GM21529 (cell line): ENCODE measurements at regions not wholly inside any gene's neighbourhood (a gene's known extent, or its start where the extent isn't known, plus 50 kb on each side); places are given as distances from the start of the nearest gene placed in this dataset.

Experiments used
- ATAC-seq: cut with Tn5 transposase; IDR thresholded peaks from one replicate; pipeline ENCODE4 v1.9.1; 2021; ENCODE audit not compliant: unreplicated experiment

DNA sequence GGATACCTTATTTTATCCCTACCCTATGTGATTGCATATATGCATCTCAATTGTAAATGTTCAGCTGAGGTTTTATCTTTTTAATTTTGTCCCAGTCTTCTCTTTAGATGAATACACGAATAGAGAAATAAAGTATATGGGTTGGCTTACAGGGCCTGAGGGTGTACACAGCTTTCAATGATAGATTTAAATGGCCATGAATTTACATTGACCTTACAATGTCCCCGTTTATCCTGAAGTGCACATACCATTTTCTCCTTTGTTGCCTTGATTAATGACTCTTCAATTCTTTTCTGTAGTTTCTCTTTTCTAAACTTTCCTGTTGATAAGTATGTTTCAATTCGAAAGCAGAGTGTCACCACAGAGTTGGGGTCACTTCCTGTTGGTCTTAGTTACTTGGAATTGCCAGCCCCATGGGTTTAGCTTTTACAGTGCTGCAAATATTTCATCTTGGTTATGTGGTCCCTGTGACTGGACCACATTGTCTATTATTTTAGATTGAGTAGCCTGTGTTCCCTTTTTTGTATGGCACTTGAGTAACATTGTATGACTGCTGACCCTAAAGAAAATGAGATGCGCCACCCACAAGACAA, 1616.3 kb upstream of the ACVR2A start:
- peak; percentile 69 for ATAC-seq

DNA sequence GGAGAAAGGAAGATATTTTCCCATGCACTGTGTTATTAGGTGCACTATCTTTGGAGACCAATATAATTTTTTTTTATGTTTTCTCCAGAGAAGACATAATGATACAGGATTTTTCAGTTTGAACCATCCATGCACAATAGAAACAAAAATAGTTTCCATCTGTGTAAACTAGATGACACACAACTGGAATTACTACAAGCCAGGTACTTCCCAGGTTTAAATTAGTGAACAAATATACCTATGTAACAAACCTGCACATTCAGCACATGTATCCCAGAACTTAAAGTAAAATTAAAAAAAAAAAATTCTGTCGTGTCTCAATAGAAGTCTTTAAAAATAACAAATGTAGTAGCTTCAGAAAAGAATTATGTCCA, 1616.8 kb upstream of the ACVR2A start:
- no peak for ATAC-seq

DNA sequence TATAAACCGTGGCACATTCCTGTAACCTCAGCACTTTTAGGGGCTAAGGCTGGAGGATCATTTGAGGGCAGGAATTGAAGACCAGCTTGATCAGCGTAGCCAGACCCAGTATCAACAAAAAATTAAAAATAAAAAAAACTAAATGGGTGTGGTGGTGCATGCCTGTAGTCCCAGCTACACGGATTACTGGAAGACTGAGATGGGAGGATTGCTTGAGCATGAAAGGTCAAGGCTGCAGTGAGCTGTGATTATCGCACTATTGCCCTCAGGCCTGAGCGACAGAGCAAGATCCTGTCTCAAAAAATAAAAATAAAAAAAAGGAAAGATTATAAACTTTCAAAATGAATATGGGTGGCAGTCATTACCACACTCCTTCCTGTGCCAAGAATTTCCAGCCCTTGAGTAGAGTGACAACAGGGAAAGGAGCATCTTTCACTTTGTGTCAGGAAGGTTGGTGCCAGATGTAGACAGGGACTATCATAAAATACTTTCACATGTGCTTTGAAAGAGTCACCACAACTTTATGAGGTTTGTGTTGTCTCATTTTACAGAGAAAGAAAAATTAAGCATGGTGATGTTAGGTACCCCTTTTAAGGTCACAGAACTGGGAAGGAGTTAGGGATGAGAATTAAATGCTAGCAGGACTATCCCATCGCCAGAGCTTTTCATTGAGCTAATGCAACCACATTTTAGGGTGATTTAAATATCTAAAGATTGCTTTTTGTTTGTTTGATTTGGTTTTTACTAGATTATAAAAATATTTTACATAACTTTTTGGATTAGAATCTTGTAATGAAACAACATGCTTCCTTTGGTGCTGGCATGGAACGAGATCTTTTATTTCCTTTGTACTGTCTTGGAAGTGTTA, 1617.4 kb upstream of the ACVR2A start:
- ATAC-seq: peak; percentile 45

DNA sequence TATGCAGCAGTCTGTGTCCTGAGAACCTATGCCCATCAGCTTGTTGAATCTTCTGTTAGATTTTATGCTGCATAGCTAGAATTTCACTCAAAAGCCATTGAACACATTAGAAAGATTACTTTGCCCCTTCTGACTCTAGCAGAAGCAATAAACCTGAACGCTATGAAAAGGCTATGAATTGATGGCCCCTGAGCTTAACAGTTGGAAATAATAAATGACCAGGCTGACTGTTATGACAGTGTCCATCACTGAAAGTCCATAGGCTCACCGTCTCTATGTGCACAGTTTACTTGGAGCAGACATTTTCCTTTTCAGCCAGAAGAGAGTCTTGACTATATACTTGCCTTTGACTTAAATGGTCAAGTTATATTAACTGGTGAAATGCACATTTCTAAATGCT, 1618.8 kb upstream of the ACVR2A start:
- ATAC-seq: no peak

DNA sequence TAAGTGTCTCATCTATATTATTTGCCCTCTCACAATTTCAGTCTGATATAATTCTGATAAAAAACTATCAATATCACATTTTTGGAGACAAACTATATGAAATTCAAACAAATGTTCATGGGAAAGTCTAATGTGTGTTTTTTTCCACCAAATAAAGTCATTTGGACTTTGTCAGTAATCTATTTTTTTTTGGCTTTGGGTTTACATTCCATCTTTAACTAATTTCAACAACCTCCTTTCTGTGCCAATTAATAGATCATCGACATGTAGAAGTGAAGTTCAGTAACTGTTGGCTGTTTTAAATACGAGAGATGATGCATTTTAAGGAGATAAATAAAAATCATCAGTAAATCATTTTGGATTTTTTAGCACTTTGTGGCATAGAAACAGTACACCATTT, 1623.0 kb upstream of the ACVR2A start:
- no peak for ATAC-seq

DNA sequence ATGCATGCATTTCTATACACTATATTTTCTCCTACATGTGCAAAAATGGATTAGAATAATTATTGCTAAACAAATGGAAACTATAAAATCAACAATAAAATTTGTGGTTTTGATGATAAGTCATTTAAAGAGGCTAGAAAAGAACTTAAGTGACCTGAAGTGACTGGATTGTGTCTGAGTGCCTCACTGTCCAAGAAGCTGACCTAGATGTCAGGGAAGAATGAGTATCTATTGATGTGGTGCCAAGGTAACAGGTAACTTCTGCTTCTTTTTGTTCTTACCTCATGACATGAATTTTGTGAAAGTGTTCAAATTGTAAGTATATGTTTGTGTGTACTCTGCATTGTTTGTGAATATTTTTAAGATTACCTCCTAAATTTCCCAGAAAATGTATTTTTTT, 1623.9 kb upstream of the ACVR2A start:
- ATAC-seq: no peak

DNA sequence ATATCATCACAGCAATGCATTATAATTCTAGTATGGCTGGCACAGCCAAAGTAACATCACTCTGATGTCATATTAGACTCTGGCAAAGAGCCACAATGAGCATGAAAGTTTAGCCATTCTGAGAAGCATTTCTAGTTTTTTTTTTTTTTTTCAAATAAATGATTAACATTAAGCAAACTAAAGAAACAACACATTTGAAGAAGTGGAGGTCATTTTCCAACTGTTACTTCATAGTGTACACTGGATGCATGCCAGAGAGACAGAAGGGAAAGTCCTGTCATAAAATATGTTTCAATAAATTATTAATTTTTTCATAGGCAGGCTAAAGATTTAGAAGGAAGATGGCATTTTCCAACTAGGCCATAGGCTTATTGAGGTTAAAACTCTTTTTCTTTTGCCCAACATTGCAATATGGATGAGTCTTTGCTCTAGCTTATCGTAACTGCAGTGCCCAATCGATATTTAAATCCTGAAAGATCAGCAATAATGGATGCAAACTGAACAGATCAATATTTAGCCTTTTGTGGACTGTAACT, 1630.4 kb upstream of the ACVR2A start:
- no peak for ATAC-seq

DNA sequence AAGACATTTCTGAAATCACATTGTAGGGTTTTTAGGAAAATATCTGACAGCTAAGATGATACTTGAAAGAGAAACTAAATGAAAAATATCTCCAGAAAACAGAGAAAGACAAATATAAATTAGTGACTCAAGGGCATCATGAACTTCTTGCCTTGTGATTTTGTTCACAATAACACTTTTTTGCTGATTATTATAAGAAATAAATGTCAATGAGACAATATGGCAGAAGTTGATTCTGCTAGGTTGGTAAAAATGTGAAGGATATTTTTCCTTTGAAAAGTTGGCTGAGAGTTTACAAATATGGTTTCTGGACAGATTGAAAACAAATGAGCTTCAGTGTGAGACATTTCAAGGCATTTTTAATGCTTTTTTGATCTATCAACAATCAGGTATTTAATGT, 1631.2 kb upstream of the ACVR2A start:
- no peak for ATAC-seq

DNA sequence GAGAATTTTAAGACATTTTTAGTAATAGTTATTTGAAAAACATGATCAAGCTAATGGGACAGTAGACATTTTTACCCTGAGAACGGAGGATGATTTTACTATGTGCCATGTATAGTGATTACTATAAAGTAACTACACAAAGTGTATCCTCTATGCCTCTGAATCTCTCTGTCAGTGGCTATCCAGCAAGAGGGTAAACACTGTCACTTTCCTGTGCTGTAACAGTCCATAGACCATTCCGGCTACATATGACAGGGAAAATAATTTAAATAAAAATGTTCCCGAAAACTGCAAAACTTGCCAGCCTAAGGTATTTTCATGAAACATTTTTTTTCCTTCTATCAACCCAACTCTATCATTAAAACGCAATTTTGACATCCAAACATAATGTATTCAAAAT, 1632.2 kb upstream of the ACVR2A start:
- no peak for ATAC-seq

DNA sequence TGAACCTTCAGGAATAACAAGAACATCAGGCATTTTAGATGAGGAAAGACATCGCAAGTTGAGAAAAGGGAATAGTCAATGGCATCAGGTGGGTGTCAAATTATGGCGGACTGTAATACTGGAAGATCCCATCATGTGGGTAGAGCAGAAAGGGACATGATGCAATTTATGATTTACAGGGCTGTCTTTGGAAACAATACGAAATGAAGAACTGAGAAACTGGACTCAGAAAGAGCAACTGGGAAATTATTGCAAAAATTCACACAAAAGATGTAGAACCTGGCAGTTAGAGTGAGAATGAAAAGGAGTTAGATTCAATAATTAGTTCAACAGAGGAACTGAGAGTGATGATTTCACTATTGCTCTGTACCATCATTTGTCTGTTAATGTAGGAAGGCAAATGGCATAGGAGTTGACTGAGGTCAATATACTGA, 1635.0 kb upstream of the ACVR2A start:
- ATAC-seq: no peak

DNA sequence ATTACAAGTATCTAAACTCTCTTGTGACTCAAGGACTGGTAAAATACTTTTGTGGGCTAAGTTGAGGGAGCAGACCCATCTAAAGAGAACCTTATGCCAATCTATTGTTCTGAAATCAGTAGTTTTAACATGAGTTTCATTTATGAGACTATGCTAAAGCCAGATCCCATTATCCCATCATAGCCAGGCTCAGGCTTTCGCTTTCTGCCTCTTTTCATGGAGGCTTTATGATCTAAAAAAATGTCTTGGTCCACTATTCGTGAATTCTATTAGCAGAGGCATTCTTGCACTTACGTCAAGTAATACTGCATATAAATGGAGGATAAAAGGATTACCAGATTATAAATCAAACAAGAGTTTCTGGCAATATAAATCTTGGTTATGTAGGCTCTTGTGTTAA, 1636.9 kb upstream of the ACVR2A start:
- ATAC-seq: no peak

DNA sequence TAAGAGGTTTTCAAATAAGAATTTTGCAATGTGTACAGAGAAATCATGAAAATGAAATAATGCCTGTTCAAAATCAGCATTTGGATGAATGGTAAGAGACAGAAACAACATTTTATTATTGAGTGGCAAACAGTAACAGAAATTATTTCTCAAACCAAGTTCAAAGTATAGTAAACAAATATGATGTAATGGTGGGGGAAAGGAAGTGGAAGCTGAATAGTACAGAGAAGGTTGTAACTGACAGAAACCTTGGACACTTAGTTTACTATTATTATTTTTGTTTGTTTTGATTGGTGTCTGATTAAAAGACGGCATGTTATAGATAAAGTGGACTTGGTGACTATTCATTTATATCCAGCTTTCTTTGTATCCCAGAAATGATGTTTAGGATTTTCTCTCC, 1637.4 kb upstream of the ACVR2A start:
- no peak for ATAC-seq

DNA sequence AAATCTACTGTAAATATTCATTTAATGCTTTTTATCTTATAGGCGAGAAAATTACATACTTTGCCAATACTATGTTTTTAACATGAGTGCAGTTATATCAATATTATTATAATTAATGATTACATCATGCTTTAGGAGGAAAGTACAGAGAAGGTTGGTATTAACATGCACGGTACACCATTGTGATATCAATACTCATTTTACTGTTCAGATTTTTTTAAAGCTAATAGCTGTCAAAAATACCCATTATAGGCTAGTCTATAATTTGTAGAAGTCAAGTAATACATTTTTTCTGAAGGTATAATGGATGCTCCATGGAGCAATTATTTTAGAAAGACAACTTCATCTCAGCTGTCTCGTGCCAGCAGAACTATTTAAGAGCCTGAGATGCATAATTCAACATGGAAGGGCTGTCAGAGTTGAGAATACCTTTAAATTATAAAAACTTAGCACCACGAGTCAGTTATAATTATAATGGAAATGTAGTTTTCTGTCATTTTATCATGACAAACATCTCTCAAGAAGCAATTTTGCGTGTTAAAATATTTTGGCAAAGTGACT, 1641.7 kb upstream of the ACVR2A start:
- no peak for ATAC-seq

DNA sequence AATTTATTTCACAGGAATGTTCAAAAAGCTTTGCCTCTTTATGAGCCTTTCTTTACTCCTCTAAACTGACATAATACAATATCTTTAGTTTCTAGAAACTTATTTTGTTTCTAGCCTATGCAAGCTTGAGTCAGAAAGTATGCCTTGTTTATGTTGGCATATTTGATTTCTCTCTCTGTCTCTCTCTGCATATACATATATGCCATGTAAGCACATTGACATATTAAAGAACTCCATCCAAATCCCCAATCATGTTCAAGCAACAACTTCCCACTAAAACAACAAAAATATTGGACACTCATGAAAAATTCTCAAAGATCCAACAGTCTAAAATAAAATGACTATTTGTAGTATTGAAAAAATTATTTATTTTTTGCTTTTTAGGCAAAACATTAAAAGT, 1651.2 kb upstream of the ACVR2A start:
- no peak for ATAC-seq

DNA sequence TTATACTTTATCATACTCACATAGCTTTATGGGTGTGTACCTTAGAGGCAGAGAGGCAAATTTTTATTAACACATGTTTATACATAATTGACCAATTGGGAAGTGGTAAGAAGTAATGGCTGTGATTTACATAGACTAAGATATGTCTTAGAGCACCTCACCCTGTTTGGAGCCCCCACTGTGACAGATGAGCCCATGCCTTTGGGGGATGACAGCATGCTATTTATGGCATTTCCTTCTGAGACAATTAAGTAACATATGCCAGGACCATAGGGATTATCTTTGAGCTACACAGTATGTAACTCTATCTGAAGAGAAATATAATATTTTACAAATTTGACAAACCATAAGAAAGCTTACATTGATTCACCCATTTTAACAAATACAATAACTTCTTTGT, 1655.3 kb upstream of the ACVR2A start:
- ATAC-seq: no peak

DNA sequence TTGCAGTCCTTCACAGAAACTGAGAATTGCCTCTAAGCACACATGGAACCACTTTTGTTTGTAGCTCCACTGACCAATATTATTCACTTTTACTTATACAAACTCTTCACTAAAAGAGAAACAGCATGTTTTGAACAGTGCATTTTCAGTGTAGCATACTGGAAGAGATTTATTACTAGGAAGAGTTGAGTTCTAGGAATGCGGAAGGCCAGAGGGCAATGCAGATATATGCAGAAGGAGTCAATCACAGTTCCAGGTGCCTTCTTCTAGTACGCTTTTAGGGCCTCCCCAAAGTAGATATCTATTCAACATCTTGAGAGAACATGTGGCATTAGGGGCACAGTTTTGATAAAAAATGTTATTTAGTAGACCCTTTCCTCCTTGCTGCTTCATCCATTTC, 1654.0 kb upstream of the ZEB2 start:
- ATAC-seq: no peak

DNA sequence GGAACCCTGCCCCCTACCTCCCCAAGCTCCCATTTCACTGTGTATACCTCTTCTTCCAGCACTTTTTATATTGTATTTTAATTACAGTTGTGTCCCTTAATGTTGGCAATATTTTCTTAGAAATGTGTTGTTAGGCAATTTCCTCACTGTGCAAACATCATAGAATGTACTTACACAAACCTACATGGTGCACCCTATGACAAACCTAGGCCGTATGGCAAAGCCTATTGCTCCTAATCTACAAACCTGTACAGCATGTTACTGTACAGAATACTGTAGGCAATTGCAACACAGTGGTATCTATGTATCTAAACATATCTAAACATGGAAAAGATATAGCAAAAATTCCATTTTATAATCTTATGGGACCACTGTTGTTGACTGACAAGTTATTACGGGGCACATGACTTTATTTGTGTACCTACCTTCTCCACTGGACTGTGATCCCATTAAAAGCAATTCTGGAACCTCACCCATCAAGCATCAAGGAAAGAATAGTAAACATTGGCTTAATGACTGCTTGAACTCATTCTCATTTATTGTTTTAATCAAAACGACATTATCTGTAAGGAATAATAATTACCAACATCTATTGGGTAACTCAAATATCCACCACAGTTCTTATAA, 1641.5 kb upstream of the ZEB2 start:
- no peak for ATAC-seq

DNA sequence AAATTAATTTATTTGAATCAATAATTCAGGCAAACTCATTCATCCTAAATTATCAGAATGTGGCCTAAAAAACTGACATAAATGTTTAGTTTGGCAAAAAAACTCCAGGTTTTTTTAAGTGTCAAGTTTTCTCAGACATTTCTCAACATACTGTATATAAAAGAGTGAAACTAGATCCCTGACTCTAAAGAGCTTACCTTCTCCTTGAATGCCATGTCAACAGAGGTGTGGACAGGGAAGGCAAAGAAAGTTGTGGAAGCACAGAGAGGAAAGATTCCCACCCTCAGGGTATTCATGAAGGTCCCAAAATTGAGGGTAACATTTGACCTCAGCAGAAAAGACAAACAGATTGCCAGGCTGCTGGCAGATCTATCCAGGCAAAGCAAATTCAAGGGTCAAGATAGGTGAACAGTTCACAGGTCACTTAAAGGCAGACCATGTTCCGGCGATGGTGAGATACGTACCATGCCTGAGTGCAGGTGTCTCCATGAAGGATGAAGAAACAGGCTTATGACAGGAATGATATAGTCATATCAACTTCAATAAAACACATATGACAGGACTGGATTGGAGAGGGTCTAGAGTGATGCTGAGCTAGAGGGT, 1638.3 kb upstream of the ZEB2 start:
- ATAC-seq: no peak

DNA sequence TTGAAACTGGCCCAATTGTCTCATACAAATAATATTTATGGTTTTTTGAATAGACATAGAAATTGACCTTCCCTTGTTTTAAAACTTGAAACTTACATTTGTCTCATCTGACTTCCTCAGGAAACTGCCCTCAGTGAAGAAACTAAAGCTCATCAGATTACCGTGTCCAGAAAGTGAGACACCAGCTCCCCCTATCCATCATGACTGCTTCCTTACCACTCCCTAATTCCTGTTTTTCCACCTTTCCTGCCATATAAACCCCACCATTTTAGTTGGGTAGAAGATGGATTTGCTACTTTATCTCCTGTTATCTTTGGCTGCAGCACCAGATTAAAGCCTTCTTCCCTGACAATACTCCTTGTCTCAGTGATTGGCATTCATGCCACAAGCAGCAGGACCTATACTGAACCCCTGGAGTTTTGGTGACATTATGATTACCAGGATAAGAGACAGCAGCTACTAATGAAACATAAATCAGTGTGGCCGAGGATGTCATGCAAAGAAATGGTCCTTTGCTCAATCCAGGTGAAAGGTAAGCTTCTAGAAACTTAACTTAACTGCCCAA, 1627.6 kb upstream of the ZEB2 start:
- ATAC-seq: no peak

DNA sequence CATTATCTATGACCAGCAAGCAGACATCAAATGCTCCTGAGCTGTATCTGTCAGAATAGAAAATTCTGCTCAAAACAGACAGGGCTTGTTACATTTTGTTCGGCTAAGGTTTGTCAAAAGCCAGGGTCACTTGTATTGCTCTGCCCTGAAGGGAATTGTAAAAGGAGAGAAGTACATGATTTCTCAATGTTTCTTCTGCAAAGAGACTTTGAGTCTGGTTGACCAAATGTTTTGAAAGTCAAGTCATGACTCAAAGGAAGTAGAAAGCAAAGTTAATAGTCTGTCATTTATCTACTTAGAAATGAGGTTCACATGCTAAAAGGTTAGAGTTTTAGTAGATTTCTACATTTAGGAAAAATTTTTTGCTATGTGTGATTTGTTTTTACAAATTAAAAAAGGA, 1624.1 kb upstream of the ZEB2 start:
- ATAC-seq: no peak

DNA sequence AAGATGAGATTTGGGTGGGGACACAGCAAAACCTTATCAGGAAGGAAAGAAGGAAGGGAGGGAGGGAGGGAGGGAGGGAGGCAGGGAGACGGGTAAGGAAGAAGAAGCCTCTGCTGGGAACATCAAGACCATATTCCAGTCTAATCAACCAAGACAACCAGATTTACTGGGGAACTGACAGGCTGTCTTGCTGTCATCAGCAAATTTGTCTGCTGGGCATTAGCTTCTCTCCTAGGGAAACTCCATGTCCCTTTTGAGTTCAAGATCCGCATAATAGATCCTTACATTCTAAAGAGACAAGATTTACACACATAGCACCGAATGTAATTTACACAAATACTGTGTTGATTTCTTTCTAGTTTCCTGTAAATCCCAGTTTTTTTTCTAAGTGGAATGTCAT, 1618.9 kb upstream of the ZEB2 start:
- ATAC-seq: no peak
